ENCODE measurements at regions not wholly inside any gene's neighbourhood (a gene's known extent, or its start where the extent isn't known, plus 50 kb on each side); places are given as distances from the start of the nearest gene placed in this dataset.
"Not testable (repeated sequence)": the region's sequence is repeated elsewhere in the genome, so short reads cannot be mapped to it uniquely, and the experiment has no call there.

- DNase-seq (ENCODE audit: low read depth in 4 of 4, low spot score in 3 of 4): no peak
Observed at GRCh38 chr9:73095425-73095824, 56.2 kb upstream of the ANXA1 start.

DNA sequence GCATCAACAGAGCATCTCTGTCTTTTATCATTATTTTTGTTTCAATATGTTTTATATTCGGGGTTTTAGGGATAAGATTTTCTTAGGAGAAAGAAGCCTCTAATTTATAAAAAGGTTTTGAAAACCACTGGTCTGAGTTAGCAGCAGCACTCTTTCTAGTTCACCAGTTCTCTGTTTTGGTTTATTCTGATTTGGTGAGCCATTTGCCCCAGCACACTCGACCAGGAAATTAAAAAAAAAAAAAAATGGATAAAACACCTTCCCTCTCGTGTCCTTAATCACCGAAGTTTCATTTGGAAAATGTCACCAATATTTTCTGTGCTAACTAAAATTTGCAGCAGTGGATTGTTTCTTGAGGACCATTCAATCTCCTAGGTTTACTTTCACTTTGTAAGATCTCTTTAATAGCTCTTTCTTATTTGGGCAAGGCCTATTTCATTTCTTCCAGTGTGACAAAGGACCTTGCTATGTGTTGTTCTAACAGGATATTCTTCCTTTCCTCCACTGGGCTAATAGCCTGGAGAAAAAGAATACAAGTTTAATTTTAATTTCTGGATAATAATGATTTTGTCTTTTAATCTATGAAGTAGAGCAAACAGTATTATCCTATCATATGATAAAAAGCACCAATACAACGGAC, 57.8 kb upstream of the ANXA1 start:
- DNase-seq (ENCODE audit: low read depth in 4 of 4, low spot score in 3 of 4): no peak

DNA sequence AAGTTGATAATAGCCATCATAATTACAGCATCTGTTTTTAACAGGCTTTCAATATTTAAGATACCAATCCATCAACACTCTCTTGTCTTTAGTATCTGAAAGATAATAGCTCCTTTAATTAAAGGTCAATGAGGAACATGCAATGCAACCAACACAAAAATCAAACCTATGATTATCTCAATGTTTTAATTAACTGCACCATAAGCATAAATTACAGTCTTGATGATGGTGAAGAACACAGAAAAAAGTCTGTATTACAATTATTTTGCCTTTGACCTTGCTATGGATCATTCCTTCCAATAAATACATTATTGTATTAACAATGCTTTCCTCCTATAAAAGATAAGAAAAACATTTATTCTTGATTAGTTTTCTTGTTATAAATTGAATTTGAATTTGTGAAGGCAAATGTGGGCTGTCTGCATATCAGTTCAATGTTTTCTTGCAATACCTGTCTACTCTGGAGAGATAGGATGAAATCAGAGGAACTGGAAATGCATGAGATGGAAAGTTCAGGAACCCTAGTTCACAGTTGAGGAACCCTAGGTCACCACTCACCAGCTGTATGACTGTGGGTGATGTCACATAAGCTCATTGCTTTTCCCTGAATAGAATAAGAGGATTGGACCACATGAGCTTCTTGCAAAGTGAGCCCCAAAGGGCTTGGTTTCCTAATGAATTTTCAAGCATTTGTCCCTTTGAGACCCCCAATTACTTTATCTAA, 58.5 kb upstream of the ANXA1 start:
- no peak for DNase-seq (ENCODE audit: low read depth in 4 of 4, low spot score in 3 of 4)

GRCh38 chr9:73091909-73092308, 59.8 kb upstream of the ANXA1 start:
- DNase-seq (ENCODE audit: low read depth in 4 of 4, low spot score in 3 of 4): no peak

GRCh38 chr9:73090214-73090613, 61.5 kb upstream of the ANXA1 start:
- no peak for DNase-seq (ENCODE audit: low read depth in 4 of 4, low spot score in 3 of 4)

- DNase-seq (ENCODE audit: low read depth in 4 of 4, low spot score in 3 of 4): no peak
Observed at GRCh38 chr9:73089304-73089985, 62.2 kb upstream of the ANXA1 start.

DNA sequence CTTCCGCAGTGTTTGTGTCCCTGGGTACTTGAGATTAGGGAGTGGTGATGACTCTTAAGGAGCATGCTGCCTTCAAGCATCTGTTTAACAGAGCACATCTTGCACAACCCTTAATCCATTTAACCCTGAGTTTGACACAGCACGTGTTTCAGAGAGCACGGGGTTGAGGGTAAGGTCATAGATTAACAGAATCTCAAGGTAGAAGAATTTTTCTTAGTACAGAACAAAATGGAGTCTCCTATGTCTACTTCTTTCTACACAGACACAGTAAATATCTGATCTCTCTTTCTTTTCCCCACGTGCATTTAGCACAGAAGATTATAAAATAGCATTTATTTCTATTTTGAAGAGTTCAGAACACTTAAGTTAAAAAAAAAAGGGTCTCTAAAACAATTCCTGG, 63.8 kb upstream of the ANXA1 start:
- DNase-seq (ENCODE audit: low read depth in 4 of 4, low spot score in 3 of 4): not testable (repeated sequence)

- no peak for DNase-seq (ENCODE audit: low read depth in 4 of 4, low spot score in 3 of 4)
Observed at GRCh38 chr9:73083519-73083918, 68.1 kb upstream of the ANXA1 start.

GRCh38 chr9:73081979-73082657, 69.5 kb upstream of the ANXA1 start:
- peak; percentile 23 to 40 (median 33) for DNase-seq (ENCODE audit: low read depth in 4 of 4, low spot score in 3 of 4)

- DNase-seq (ENCODE audit: low read depth in 4 of 4, low spot score in 3 of 4): no peak
Observed at GRCh38 chr9:73080110-73080694, 71.5 kb upstream of the ANXA1 start.

GRCh38 chr9:73079326-73079725, 72.3 kb upstream of the ANXA1 start:
- no peak for DNase-seq (ENCODE audit: low read depth in 4 of 4, low spot score in 3 of 4)

- DNase-seq (ENCODE audit: low read depth in 4 of 4, low spot score in 3 of 4): no peak
Observed at GRCh38 chr9:73077625-73078030, 74.0 kb upstream of the ANXA1 start.

GRCh38 chr9:73076970-73077369, 74.7 kb upstream of the ANXA1 start:
- DNase-seq (ENCODE audit: low read depth in 4 of 4, low spot score in 3 of 4): no peak

- DNase-seq (ENCODE audit: low read depth in 4 of 4, low spot score in 3 of 4): no peak
Observed at GRCh38 chr9:73074176-73074708, 77.4 kb upstream of the ANXA1 start.

DNA sequence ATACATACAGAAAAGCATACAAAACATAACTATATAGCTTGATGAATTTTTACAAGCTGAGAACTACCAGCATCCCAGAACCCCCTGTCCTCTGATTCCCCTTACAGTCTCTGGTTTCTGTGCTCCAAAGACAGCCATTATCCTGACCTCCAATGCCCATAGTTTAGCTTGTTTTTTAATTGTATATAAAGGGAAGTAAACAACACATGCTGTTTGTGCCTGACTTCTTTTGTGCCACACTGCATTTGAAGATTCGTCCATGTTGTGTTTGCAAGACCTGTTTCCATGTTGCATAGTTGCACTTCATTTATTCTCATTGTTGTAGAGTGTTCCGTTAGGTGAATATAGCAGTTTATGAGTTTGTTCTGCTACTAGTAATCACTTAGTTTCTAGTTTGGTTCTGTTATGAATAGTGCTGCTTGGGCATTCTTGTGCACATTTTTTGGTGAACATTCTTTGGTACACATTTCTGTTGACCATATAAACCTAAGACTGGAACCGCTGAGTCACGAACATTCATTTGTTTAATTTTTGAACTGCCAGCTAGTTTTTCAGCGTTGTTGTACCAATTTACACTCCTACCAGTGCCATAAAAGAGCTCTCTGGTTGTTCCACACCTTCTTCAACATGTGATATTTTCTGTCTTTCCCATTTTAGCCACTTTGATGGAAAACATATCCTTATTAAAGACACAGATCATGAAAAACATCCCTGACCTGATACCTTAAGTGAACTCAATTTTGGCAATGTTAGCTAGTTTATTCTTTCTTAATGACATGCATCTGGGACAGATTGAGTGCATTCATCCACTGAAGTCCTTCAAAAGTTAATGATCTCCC, 78.1 kb upstream of the ANXA1 start:
- no peak for DNase-seq (ENCODE audit: low read depth in 4 of 4, low spot score in 3 of 4)

DNA sequence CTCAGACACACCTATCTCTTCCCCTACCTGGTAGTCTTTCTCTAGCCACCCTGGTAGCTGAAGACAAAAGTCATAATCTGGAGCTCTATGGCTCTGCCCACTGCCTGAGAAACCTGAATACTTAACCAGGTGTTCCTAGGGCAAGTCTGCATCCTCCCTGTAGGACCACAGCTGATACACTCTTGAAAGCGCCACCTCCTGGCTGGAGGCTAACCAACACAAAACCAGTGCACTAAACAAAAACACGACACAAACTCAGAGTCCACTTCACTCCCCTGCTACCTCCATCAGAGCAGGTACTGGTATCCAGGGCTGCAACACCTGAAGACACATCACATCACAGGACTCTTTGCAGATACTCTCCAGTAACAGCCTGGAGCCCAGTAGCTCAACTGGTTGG, 84.6 kb upstream of the ANXA1 start:
- no peak for DNase-seq (ENCODE audit: low read depth in 4 of 4, low spot score in 3 of 4)

GRCh38 chr9:73065439-73065838, 86.2 kb upstream of the ANXA1 start:
- DNase-seq (ENCODE audit: low read depth in 4 of 4, low spot score in 3 of 4): no peak

GRCh38 chr9:73064315-73064714, 87.3 kb upstream of the ANXA1 start:
- DNase-seq (ENCODE audit: low read depth in 4 of 4, low spot score in 3 of 4): no peak

GRCh38 chr9:73061146-73061545, 90.5 kb upstream of the ANXA1 start:
- no peak for DNase-seq (ENCODE audit: low read depth in 4 of 4, low spot score in 3 of 4)

GRCh38 chr9:73059247-73059646, 92.4 kb upstream of the ANXA1 start:
- no peak for DNase-seq (ENCODE audit: low read depth in 4 of 4, low spot score in 3 of 4)

All from right renal pelvis (tissue), 4 donors.